IPS DF 6.9 (cell line): ENCODE measurements at regions not wholly inside any gene's neighbourhood (a gene's known extent, or its start where the extent isn't known, plus 50 kb on each side); places are given as distances from the start of the nearest gene placed in this dataset.
"Not testable (repeated sequence)": the region's sequence is repeated elsewhere in the genome, so short reads cannot be mapped to it uniquely, and the experiment has no call there.

ENCODE experiments used
- DNase-seq: peaks from one replicate; pipeline ENCODE4 v3.0.0-alpha.2; 2013; ENCODE audit warnings: low read depth, low spot score
- H3K27ac ChIP-seq: one replicate; pipeline ENCODE4 v1.5.1; 2013; ENCODE audit warnings: low read length, control low read depth
- H3K27me3 ChIP-seq: 2 replicates; pipeline ENCODE4 v1.6.1; 2013; ENCODE audit warnings: mild to moderate bottlenecking, low read length; ENCODE audit not compliant: control insufficient read depth, insufficient read depth
- H3K36me3 ChIP-seq: 2 replicates; pipeline ENCODE4 v1.6.1; 2013; ENCODE audit warnings: low read length; ENCODE audit not compliant: control insufficient read depth, insufficient read depth
- H3K4me1 ChIP-seq: 2 replicates; pipeline ENCODE4 v1.6.1; 2013; ENCODE audit warnings: low read length; ENCODE audit not compliant: control insufficient read depth, insufficient read depth
- H3K4me3 ChIP-seq: 2 replicates; pipeline ENCODE4 v1.5.1; 2013; ENCODE audit warnings: mild to moderate bottlenecking, low read length
- H3K9me3 ChIP-seq: 2 replicates; pipeline ENCODE4 v1.6.1; 2013; ENCODE audit warnings: low read length, inconsistent platforms; ENCODE audit not compliant: control insufficient read depth, insufficient read depth
- WGBS: extraction: QIAGEN DNeasy Blood & Tissue Kit; methylation state at CpG from one replicate; pipeline ENCODE4 v1.1.7; 2013; ENCODE audit warnings: mixed read lengths, missing lambda C conversion rate; ENCODE audit not compliant: insufficient read length, insufficient coverage; 5-methylcytosine and 5-hydroxymethylcytosine counted together

DNA sequence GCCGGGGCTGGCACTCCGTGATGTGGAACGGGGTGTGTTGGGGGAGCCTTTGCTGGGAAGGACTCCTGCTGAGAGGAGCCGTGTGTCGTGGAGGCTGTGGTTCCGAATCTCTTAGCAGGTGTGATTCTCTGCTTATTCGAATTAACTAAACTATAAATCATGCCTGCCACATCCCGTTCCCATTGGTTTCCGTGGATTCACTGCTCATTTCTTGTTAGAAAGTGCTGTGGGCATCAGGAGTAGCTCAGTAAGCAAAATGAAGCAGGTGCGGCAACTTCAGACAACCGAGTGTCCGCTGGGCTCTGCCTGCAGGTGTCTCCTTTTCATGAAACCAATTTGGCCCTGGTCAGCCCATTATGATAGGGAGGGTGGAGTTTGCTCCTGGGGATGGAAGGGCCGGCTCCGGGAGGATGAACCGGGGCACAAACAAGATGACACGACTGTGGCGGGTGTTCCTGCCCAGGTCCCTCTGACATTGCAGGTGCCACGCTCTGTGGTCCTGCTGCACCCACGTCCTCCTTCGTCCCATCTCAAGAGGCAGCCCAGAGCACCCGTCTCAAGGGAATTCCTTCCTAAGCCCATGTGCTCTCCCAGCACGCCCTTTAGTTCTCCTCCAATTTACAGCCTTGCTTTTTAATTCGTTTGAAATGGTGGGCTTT, 251.7 kb downstream of the ADGRD1 start:
- not testable (repeated sequence) for H3K27ac ChIP-seq, H3K9me3 ChIP-seq, H3K4me3 ChIP-seq, H3K4me1 ChIP-seq, H3K27me3 ChIP-seq, H3K36me3 ChIP-seq, DNase-seq
- whole genome bisulfite sequencing = no CpG with 5 or more reads among the region's 23 CpGs

- not testable (repeated sequence) for H3K27ac ChIP-seq, H3K4me3 ChIP-seq, H3K36me3 ChIP-seq, H3K27me3 ChIP-seq, H3K9me3 ChIP-seq, DNase-seq, H3K4me1 ChIP-seq
- WGBS = no CpG with 5 or more reads among the region's 19 CpGs
Observed at GRCh38 chr12:131206630-131207299, 253.1 kb downstream of the ADGRD1 start.

GRCh38 chr12:131207300-131207660, 253.6 kb downstream of the ADGRD1 start:
- not testable (repeated sequence) for H3K4me3 ChIP-seq, H3K27ac ChIP-seq, H3K36me3 ChIP-seq, H3K27me3 ChIP-seq, H3K4me1 ChIP-seq, DNase-seq, H3K9me3 ChIP-seq
- WGBS = no CpG with 5 or more reads among the region's 12 CpGs

- not testable (repeated sequence) for H3K4me1 ChIP-seq, H3K9me3 ChIP-seq, H3K36me3 ChIP-seq, H3K4me3 ChIP-seq, DNase-seq, H3K27ac ChIP-seq, H3K27me3 ChIP-seq
- no CpG with 5 or more reads among the region's 21 CpGs for WGBS
Observed at GRCh38 chr12:131207841-131208240, 254.1 kb downstream of the ADGRD1 start.

- no CpG with 5 or more reads among the region's 5 CpGs for WGBS
- H3K9me3 ChIP-seq = no peaks in the 10 kb centered on the region
- no peak for DNase-seq
- no peaks in the 10 kb centered on the region for H3K4me1 ChIP-seq
- no peaks in the 10 kb centered on the region for H3K27me3 ChIP-seq
- H3K4me3 ChIP-seq = no peak overlapping the region
- no peak overlapping the region for H3K27ac ChIP-seq
- no peaks in the 10 kb centered on the region; the same call in 1 of the 2 replicates for H3K36me3 ChIP-seq
Observed at GRCh38 chr12:131208425-131208824, 254.7 kb downstream of the ADGRD1 start.

GRCh38 chr12:131209082-131210070, 255.7 kb downstream of the ADGRD1 start:
- H3K4me1 ChIP-seq = no peaks in the 10 kb centered on the region
- WGBS = no CpG with 5 or more reads among the region's 21 CpGs
- H3K4me3 ChIP-seq = no peak overlapping the region

DNA sequence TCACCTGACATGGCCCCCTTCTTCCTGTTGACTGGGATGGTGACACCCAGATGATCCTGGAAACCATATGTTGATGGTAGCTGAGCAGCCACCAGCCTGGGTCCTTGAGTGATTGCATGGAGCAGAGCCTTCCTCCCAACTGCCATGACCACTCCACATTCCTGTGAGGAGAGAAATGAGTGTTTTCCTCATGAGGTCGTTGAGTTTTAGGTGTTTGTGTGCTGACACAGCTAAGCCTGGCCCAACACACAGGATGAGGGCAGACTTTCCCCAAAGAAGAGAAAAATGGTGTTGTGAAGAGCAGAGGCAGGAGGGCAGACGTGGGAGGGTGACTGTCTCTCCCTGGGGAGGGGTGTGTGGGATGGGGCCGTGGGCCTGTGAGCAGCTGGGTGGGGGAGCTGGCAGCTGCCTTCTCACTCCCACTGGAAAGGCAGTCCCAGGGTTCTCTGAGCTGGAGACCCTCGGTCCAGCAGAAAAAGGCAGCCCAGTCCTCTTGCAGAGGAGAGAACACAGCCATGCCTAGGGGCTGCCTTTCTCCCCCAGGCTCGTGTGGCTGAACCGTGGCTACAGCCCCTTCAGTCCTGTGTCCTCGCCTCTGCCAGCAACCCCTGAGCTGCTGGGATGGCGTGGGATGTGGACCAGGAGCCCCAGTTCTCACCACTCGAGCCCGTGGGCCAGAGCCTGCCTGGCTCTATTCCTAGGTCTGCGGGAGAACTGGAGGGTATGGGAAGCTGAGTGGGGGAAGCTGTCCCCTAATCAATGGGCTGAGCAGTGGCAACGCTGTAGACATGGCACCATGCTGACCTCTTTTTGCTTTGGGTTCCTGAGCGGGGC, 257.0 kb downstream of the ADGRD1 start:
- DNase-seq = no peak
- no peaks in the 10 kb centered on the region for H3K27me3 ChIP-seq

More at GRCh38 chr12:131209082-131210070, 255.7 kb downstream of the ADGRD1 start:
- DNase-seq = no peak
- Histone ChIP-seq H3K9me3 (no peaks in the 10 kb centered on the region), H3K27me3 (no peaks in the 10 kb centered on the region), H3K36me3 (no peaks in the 10 kb centered on the region; the same call in 1 of the 2 replicates), H3K27ac (no peak overlapping the region)

DNA sequence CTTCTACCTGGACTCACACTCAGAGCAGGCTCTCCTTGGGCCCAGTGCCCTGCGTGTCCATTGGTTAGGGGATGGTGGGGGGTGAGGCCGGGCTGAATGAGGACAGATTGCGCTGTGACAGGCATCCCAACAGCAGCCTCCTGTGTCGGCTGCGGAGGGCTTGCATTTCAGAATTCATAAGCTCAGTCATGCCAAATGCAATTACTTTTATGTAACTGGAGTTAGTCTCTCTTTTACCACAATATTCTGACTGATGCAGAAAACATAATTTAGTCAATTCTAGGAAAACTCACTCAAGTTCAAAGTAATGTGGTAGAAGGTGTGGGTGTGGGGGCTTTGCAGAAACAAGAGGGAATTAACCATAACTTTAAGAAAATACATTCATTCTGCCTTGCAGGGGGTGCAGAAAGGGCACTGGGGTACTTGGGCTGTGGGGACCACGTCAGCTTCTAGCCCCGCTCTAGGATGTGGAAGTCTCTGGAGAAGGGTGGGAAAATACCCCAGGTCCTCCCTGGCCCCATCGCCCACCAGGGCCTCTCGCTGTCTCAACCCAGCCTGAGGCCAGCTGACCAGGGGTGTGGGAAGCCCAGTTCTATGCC, 257.7 kb downstream of the ADGRD1 start:
- H3K27me3 ChIP-seq = no peaks in the 10 kb centered on the region
- no peak for DNase-seq
- WGBS = no CpG with 5 or more reads among the region's 9 CpGs
- no peaks in the 10 kb centered on the region for H3K9me3 ChIP-seq
- no peak overlapping the region for H3K27ac ChIP-seq
- H3K4me3 ChIP-seq = no peak overlapping the region
- H3K36me3 ChIP-seq = no peaks in the 10 kb centered on the region
- H3K4me1 ChIP-seq = no peaks in the 10 kb centered on the region

More for the DNA sequence above, 257.0 kb downstream of the ADGRD1 start:
- Histone ChIP-seq H3K4me1 (no peaks in the 10 kb centered on the region), H3K27ac (no peak overlapping the region), H3K4me3 (no peak overlapping the region), H3K9me3 (no peaks in the 10 kb centered on the region), H3K36me3 (no peaks in the 10 kb centered on the region)
- WGBS = no CpG with 5 or more reads among the region's 13 CpGs

- Histone ChIP-seq H3K4me1 (peaks cover 2% of the 10 kb centered on the region), H3K9me3 (no peaks in the 10 kb centered on the region), H3K27me3 (no peaks in the 10 kb centered on the region), H3K4me3 (no peak overlapping the region), H3K36me3 (no peaks in the 10 kb centered on the region), H3K27ac (no peak overlapping the region)
- WGBS = no CpG with 5 or more reads among the region's 14 CpGs
- DNase-seq = no peak
Observed at GRCh38 chr12:131213896-131214442, 260.3 kb downstream of the ADGRD1 start.
